Osteocyte (in vitro differentiated cells): ENCODE measurements at regions not wholly inside any gene's neighbourhood (a gene's known extent, or its start where the extent isn't known, plus 50 kb on each side); places are given as distances from the start of the nearest gene placed in this dataset.

Experiments used
- DNase-seq: peaks from one replicate; pipeline ENCODE4 v3.0.0; 2021; ENCODE audit warnings: mixed read lengths; ENCODE audit not compliant: unreplicated experiment; ENCODE audit errors: extremely low spot score
- H3K27ac Mint-ChIP-seq: one replicate; pipeline ENCODE4 v1.8.0; 2021; ENCODE audit warnings: mild to moderate bottlenecking, mixed read lengths; ENCODE audit not compliant: unreplicated experiment
- H3K27me3 Mint-ChIP-seq: one replicate; pipeline ENCODE4 v1.8.0; 2021; ENCODE audit warnings: mixed read lengths; ENCODE audit not compliant: unreplicated experiment
- H3K36me3 Mint-ChIP-seq: one replicate; pipeline ENCODE4 v1.8.0; 2021; ENCODE audit warnings: mixed read lengths; ENCODE audit not compliant: unreplicated experiment
- H3K4me1 Mint-ChIP-seq: one replicate; pipeline ENCODE4 v1.8.0; 2021; ENCODE audit warnings: mixed read lengths; ENCODE audit not compliant: unreplicated experiment
- H3K4me3 Mint-ChIP-seq: one replicate; pipeline ENCODE4 v1.8.0; 2021; ENCODE audit warnings: mild to moderate bottlenecking, moderate library complexity, mixed read lengths; ENCODE audit not compliant: unreplicated experiment
- H3K9me3 Mint-ChIP-seq: one replicate; pipeline ENCODE4 v1.8.0; 2021; ENCODE audit warnings: mixed read lengths; ENCODE audit not compliant: unreplicated experiment
- CTCF ChIP-seq: fragments of 200-600 bp; sonication (generic); IDR thresholded peaks from 2 replicates; pipeline ENCODE4 v1.5.0; 2021; ENCODE audit warnings: antibody characterized with exemption, mild to moderate bottlenecking, moderate library complexity

GRCh38 chr5:162502780-162503179 lies 435.2 kb downstream of the GABRG2 start:
- Mint-ChIP-seq H3K27me3 (no peaks in the 10 kb centered on the region), H3K4me3 (no peak overlapping the region), H3K36me3 (no peaks in the 10 kb centered on the region), H3K4me1 (no peaks in the 10 kb centered on the region), H3K9me3 (peaks cover 26% of the 10 kb centered on the region), H3K27ac (no peak overlapping the region)
- TF ChIP-seq CTCF = no peak
- DNase-seq = no peak

GRCh38 chr5:162503796-162504195 lies 436.2 kb downstream of the GABRG2 start:
- TF ChIP-seq CTCF = no peak
- peaks cover 22% of the 10 kb centered on the region for H3K9me3 Mint-ChIP-seq
- DNase-seq = no peak
- H3K36me3 Mint-ChIP-seq = no peaks in the 10 kb centered on the region
- no peaks in the 10 kb centered on the region for H3K4me1 Mint-ChIP-seq
- H3K27ac Mint-ChIP-seq = no peak overlapping the region
- no peak overlapping the region for H3K4me3 Mint-ChIP-seq
- no peaks in the 10 kb centered on the region for H3K27me3 Mint-ChIP-seq

GRCh38 chr5:162512935-162513565 lies 445.5 kb downstream of the GABRG2 start:
- Mint-ChIP-seq H3K27ac (no peak overlapping the region), H3K9me3 (peaks cover 47% of the 10 kb centered on the region), H3K36me3 (no peaks in the 10 kb centered on the region), H3K4me3 (no peak overlapping the region), H3K27me3 (no peaks in the 10 kb centered on the region), H3K4me1 (no peaks in the 10 kb centered on the region)
- no peak for TF ChIP-seq CTCF
- DNase-seq = no peak

GRCh38 chr5:162514116-162514515 lies 446.5 kb downstream of the GABRG2 start:
- H3K4me3 Mint-ChIP-seq = no peak overlapping the region
- H3K9me3 Mint-ChIP-seq = peaks cover 52% of the 10 kb centered on the region
- no peaks in the 10 kb centered on the region for H3K27me3 Mint-ChIP-seq
- no peak for TF ChIP-seq CTCF
- no peaks in the 10 kb centered on the region for H3K36me3 Mint-ChIP-seq
- H3K4me1 Mint-ChIP-seq = no peaks in the 10 kb centered on the region
- DNase-seq = no peak
- H3K27ac Mint-ChIP-seq = no peak overlapping the region

- TF ChIP-seq CTCF = no peak
Observed at GRCh38 chr5:162520878-162521277, 453.3 kb downstream of the GABRG2 start.

More at GRCh38 chr5:162520878-162521277, 453.3 kb downstream of the GABRG2 start:
- DNase-seq = no peak
- Mint-ChIP-seq H3K36me3 (no peaks in the 10 kb centered on the region), H3K27ac (no peak overlapping the region), H3K9me3 (peaks cover 58% of the 10 kb centered on the region), H3K4me3 (no peak overlapping the region), H3K4me1 (no peaks in the 10 kb centered on the region), H3K27me3 (no peaks in the 10 kb centered on the region)
